K562 (cell line): ENCODE measurements at regions not wholly inside any gene's neighbourhood (a gene's known extent, or its start where the extent isn't known, plus 50 kb on each side); places are given as distances from the start of the nearest gene placed in this dataset.

Experiments
- CEBPB ChIP-seq: fragments of 450-650 bp; IDR thresholded peaks from 2 replicates; pipeline ENCODE4 v1.6.1; 2016; ENCODE audit warnings: missing genetic modification characterization, missing compliant biosample characterization
- CREB5 ChIP-seq: fragments of 250-450 bp; sonication (Bioruptor Pico); IDR thresholded peaks from 2 replicates; pipeline ENCODE4 v1.5.0; 2020; ENCODE audit warnings: mild to moderate bottlenecking
- FOXM1 ChIP-seq, 2 experiments: fragments of 450-650 bp in 1 of 2; sonication (generic) in 1 of 2; formaldehyde crosslinking in 1 of 2; IDR thresholded peaks; 2 replicates each; pipeline versions ENCODE4 v1.6.1 to v1.9.0; 2017 to 2022; ENCODE audit warnings: low read depth in 2 of 2, mild to moderate bottlenecking in 2 of 2, missing genetic modification reagents in 1 of 2, moderate library complexity in 1 of 2
- KLF13 ChIP-seq: fragments of 450-650 bp; IDR thresholded peaks from 2 replicates; pipeline ENCODE4 v1.6.1; 2016; ENCODE audit warnings: missing genetic modification characterization, low read depth, mild to moderate bottlenecking, missing compliant biosample characterization, moderate library complexity, borderline replicate concordance
- MAFG ChIP-seq: fragments of 450-650 bp; conservative IDR thresholded peaks from 2 replicates; pipeline ENCODE4 v1.6.1; 2016; ENCODE audit warnings: missing genetic modification characterization, missing compliant biosample characterization
- MAFK ChIP-seq: IDR thresholded peaks from 2 replicates; pipeline ENCODE4 v1.6.1; 2011; ENCODE audit warnings: low read length, improper control_type of control experiment
- MTA2 ChIP-seq: fragments of 450-650 bp; IDR thresholded peaks from 2 replicates; pipeline ENCODE4 v1.6.1; 2016; ENCODE audit warnings: low read depth
- NELFE ChIP-seq: IDR thresholded peaks from 2 replicates; pipeline ENCODE4 v1.6.1; 2011; ENCODE audit warnings: mild to moderate bottlenecking; ENCODE audit not compliant: insufficient read depth, insufficient read length
- SMC3 ChIP-seq: conservative IDR thresholded peaks from 2 replicates; pipeline ENCODE4 v1.6.1; 2011; ENCODE audit warnings: low read depth, low read length, improper control_type of control experiment; ENCODE audit not compliant: insufficient read depth
- TAL1 ChIP-seq: fragments of 450-650 bp; IDR thresholded peaks from 2 replicates; pipeline ENCODE4 v1.6.1; 2016; ENCODE audit warnings: mild to moderate bottlenecking
- THAP7 ChIP-seq: fragments of 250-450 bp; sonication (Bioruptor Pico); IDR thresholded peaks from 2 replicates; pipeline ENCODE4 v1.5.0; 2021
- ZNF347 ChIP-seq: fragments of 450-650 bp; formaldehyde crosslinking; IDR thresholded peaks from 2 replicates; pipeline ENCODE4 v1.4.0; 2020; ENCODE audit warnings: low read depth, mild to moderate bottlenecking, moderate library complexity
- ZNF431 ChIP-seq: sonication (generic); formaldehyde crosslinking; IDR thresholded peaks from 2 replicates; pipeline ENCODE4 v1.8.0; 2022; ENCODE audit warnings: mild to moderate bottlenecking, missing genetic modification reagents
- ZNF584 ChIP-seq: fragments of 200-800 bp; sonication (Bioruptor generic); IDR thresholded peaks from 2 replicates; pipeline ENCODE4 v1.6.1; 2016; ENCODE audit warnings: low read depth, mild to moderate bottlenecking, missing genetic modification characterization, missing compliant biosample characterization

- TF ChIP-seq MTA2, result no peak
- TF ChIP-seq ZNF431 (CRISPR knock-in tag), result no peak
- no peak for TF ChIP-seq ZNF584 (CRISPR knock-in tag)
- no peak for TF ChIP-seq THAP7 (CRISPR knock-in tag)
- peak; percentile 46; the same call in 1 of the 2 replicates for TF ChIP-seq MAFK
- no peak for TF ChIP-seq TAL1
- TF ChIP-seq CREB5 (CRISPR knock-in tag), result no peak
- peak; percentile 60; the same call in 1 of the 2 replicates for TF ChIP-seq MAFG (tag)
- no peak for TF ChIP-seq ZNF347
- 0 out of 2 replicates have a peak, but pooled peaks have one; percentile 45 for TF ChIP-seq CEBPB
- no peak for TF ChIP-seq SMC3
- TF ChIP-seq FOXM1 (IDR thresholded peaks at IDR 0.05; ENCODE audit: low read depth), result no peak
- TF ChIP-seq FOXM1 (CRISPR knock-in tag; IDR thresholded peaks at IDR 0.05; ENCODE audit: low read depth), result no peak
- TF ChIP-seq KLF13 (tag), result no peak
- TF ChIP-seq NELFE, result no peak
Measured at GRCh38 chr4:18155067-18156041, 133.8 kb upstream of the LCORL start (continued).
